ENCODE measurements at regions not wholly inside any gene's neighbourhood (a gene's known extent, or its start where the extent isn't known, plus 50 kb on each side); places are given as distances from the start of the nearest gene placed in this dataset.

DNA sequence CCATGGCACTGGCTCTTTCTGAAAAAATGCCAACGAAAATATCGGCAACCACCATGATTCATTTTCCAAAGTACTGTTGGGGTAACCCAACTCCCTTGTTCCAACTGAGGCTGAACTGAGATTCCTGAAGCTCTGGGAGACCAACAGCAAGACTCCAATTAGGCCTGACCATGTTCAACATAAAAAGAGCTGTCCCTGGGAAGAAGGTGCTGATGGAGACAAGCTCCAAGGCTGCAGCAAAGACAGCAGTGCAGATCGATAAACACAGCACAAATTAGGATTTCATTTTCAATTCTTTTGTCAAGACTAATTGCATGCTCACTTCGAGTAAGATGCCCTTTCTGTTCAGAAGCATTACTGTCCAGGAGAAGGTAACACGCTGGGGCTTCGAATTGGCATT is 968.0 kb downstream of the UQCRFS1 start:
- TF ChIP-seq TARDBP (IDR thresholded peaks at IDR 0.05) (no peak), BHLHE40 (IDR thresholded peaks at IDR 0.05; ENCODE audit: borderline replicate concordance) (no peak), SUZ12 (IDR thresholded peaks at IDR 0.05) (no peak), FOXA1 (IDR thresholded peaks at IDR 0.05) (no peak), HDGF (IDR thresholded peaks at IDR 0.05; ENCODE audit: borderline replicate concordance) (no peak), NFRKB (IDR thresholded peaks at IDR 0.05) (no peak), SP1 (IDR thresholded peaks at IDR 0.05) (no peak), FOXM1 (IDR thresholded peaks at IDR 0.05; ENCODE audit: borderline replicate concordance) (no peak), ELF4 (IDR thresholded peaks at IDR 0.05) (no peak), ZNF384 (IDR thresholded peaks at IDR 0.05) (no peak), ARNT (IDR thresholded peaks at IDR 0.05) (no peak), LEF1 (IDR thresholded peaks at IDR 0.05; ENCODE audit: borderline replicate concordance) (no peak), L3MBTL2 (conservative IDR thresholded peaks at IDR 0.05) (no peak)
